ENCODE measurements at regions not wholly inside any gene's neighbourhood (a gene's known extent, or its start where the extent isn't known, plus 50 kb on each side); places are given as distances from the start of the nearest gene placed in this dataset.

DNA sequence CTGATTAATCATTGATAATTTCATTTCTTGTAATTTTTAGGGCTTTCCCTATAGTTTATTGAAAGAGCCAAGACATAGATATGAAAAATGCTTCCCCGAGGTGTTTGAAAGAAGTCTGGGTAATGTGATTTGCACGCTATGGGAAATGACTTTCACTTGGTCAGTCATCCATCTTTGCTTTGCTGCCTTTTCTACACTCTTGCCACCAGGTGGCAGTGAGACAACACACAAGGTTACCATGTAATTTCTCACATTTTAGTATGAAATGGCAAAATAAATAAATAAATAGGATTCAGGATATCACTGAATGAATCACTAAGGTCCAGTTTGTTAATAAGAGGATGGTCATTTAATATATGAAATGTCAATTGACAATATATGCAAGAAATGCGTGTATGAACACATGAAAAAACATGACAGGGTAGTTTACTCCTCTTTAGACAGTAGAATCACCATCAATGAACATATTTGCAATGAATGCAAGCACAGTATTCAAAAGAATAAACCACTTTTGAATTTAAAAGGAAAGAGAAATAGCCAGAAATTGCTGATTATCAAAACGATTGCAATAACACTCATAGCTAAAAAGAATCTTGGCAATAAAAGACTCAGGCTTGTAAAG lies 52.2 kb upstream of the KCNH7 start:
- no peak overlapping the region for H3K4me3 ChIP-seq (ENCODE audit: low read depth, low read length)
- peak; percentile 14 for DNase-seq (ENCODE audit: low read depth)
- TF ChIP-seq, protein P1, sequence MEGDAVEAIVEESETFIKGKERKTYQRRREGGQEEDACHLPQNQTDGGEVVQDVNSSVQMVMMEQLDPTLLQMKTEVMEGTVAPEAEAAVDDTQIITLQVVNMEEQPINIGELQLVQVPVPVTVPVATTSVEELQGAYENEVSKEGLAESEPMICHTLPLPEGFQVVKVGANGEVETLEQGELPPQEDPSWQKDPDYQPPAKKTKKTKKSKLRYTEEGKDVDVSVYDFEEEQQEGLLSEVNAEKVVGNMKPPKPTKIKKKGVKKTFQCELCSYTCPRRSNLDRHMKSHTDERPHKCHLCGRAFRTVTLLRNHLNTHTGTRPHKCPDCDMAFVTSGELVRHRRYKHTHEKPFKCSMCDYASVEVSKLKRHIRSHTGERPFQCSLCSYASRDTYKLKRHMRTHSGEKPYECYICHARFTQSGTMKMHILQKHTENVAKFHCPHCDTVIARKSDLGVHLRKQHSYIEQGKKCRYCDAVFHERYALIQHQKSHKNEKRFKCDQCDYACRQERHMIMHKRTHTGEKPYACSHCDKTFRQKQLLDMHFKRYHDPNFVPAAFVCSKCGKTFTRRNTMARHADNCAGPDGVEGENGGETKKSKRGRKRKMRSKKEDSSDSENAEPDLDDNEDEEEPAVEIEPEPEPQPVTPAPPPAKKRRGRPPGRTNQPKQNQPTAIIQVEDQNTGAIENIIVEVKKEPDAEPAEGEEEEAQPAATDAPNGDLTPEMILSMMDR (IDR thresholded peaks at IDR 0.05; ENCODE audit: control insufficient read depth, extremely low read depth, insufficient read depth), result peak; percentile 88

DNA sequence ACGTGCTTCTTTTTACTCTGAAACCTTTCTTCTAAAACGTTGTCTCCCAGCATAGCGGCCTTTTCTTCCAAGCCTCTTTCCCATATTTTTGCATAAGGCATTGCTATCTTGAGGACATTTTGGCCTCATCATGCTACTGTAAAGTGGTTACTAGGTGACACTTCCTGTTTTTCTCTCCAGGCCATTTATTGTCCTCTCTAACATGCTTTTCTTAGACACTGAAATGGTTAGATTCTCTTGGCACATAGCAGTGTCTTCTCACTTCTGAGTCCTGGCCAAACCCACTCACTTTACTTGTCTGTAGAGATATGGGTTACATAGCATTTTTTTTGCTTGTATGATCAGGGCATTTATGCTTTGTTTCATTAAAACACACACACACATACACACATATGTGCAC lies 50.1 kb upstream of the KCNH7 start:
- no peak overlapping the region for H3K4me3 ChIP-seq (ENCODE audit: low read depth, low read length)
- no peak for DNase-seq (ENCODE audit: low read depth)
- TF ChIP-seq, protein P1 (IDR thresholded peaks at IDR 0.05; ENCODE audit: control insufficient read depth, extremely low read depth, insufficient read depth), result no peak
